ENCODE measurements at regions not wholly inside any gene's neighbourhood (a gene's known extent, or its start where the extent isn't known, plus 50 kb on each side); places are given as distances from the start of the nearest gene placed in this dataset.

GRCh38 chrX:8232406-8232805, 61.3 kb upstream of the VCX2 start:
- no peak for DNase-seq
- intact Hi-C loops (cut with DNase I, micrococcal nuclease), result no loop called here

GRCh38 chrX:8233091-8233490, 62.0 kb upstream of the VCX2 start:
- no peak for DNase-seq
- ATAC-seq, result no peak
- intact Hi-C loops (cut with DNase I, micrococcal nuclease), result no loop called here

More at GRCh38 chrX:8232406-8232805, 61.3 kb upstream of the VCX2 start:
- no peak for ATAC-seq

DNA sequence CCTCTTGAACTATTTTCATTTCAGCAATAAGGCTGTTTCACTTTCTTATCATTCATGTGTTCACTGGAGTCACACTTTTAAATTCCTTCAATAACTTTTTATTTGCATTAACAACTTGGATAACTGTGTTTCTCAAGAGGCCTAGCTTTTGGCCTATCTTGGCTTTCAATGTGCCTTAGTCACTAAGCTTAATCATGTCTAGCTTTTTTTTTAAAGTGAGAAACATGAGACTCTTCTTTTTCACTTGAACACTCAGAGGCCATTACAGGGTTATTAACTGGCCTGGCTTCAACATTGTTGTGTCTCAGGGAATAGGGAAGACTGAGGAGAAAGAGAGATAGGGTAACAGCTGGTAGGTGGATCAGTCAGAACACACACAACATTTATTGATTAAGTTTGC, 64.0 kb upstream of the VCX2 start:
- intact Hi-C loops (cut with DNase I, micrococcal nuclease), result no loop called here
- no peak for DNase-seq
- ATAC-seq, result no peak

DNA sequence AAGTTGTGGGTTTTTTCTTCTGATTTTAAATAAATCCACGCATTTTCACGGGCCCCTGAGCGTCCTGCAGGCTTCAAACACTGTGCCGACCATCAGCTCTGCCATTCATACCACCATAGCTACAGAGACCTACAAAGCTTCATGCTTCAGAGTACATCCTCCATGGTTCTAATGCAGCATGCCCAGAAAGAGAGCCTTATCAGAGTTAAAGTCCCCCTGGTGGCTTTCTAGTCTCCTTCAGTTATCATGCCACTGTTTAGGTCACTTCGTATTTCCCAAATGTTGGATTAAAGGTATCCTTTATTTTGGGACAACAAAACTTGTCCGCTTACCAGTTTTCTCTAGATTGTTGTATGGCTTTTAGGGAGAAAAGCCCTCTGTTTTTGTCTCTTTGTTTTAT, 66.7 kb upstream of the VCX2 start:
- ATAC-seq, result no peak
- intact Hi-C loops (cut with DNase I, micrococcal nuclease), result no loop called here
- no peak for DNase-seq

GRCh38 chrX:8242431-8243020, 71.5 kb upstream of the VCX2 start:
- intact Hi-C loops (cut with DNase I, micrococcal nuclease), result no loop called here
- DNase-seq, result no peak
- no peak for ATAC-seq

DNA sequence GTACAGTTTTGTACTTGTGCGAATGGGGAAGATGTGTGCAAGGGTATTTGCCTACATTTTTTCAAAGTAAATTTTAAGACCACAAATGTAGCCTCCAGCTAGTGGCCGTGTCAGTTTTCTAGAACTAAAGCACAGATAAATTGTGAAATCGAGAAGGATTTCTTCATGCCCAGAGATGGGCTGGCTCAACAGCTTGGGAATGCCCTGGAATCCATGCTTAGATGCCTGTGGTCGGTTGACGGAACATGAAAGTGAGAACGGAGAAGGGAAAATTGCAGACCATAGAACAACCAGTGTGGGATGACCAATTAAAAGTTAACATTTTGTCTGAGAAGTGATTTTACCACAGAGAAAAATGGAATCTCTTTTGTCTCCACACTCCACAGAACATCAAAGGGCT, 73.2 kb upstream of the VCX2 start:
- intact Hi-C loops (cut with DNase I, micrococcal nuclease), result no loop called here
- ATAC-seq (no peak), DNase-seq (no peak)

DNA sequence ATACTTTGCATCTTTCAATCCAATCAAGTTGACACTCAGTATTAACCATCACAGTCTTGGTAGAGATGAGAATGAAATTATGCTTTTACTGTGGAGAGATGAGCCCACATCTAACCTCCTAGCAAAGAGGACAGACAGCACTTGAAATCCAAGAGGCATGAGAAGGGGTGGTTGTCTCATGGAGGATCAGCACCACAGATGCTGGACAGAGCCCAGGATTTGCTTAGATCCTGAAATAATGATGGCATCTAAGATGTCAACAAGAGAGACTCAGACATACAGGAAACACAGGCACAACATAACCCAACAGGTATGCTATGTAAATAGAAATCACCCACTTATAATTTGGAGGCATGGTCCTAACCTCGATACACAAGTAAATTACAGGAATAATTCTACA, 74.3 kb upstream of the VCX2 start:
- DNase-seq, result no peak
- no peak for ATAC-seq
- intact Hi-C loops (cut with DNase I, micrococcal nuclease), result no loop called here

DNA sequence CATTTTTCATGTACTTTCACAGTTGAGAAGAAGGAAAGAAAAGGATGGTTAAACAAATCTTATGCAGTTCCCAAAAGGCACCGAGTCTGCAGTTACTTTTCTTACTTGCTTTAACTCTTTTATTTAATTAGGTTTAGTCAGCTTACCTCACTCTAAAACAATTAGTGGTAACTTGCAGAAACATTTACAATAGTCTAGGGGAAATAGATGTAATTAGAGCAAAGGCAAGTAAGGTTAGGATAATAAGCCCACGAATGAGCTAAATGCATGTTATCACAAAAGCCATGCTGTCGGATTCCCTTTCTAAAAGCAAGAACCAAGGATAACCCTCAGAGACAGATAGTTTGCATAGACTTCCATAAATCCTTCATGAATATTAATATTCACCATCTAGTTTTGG, 82.0 kb upstream of the VCX2 start:
- ATAC-seq (no peak), DNase-seq (no peak)
- intact Hi-C loops (cut with DNase I, micrococcal nuclease), result no loop called here

DNA sequence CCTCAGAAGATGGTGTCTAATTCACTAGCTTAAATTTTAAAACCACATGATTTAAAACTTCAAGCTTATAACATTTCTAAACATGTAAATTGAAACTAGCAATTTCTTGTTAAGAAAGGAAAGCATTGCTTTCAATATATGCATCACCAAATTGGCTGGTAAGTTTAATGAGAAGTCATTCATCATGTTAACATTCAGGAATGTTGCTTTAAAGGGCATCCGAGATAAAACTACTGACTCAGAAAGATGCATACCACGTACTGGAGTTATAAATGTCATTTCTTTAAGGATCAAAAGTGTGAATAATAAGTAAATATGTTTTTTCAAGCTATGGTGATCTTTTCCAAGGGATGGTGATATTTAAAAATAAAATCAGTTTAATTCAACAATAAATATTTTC, 83.3 kb upstream of the VCX2 start:
- ATAC-seq (no peak), DNase-seq (no peak)
- intact Hi-C loops (cut with DNase I, micrococcal nuclease), result no loop called here

DNA sequence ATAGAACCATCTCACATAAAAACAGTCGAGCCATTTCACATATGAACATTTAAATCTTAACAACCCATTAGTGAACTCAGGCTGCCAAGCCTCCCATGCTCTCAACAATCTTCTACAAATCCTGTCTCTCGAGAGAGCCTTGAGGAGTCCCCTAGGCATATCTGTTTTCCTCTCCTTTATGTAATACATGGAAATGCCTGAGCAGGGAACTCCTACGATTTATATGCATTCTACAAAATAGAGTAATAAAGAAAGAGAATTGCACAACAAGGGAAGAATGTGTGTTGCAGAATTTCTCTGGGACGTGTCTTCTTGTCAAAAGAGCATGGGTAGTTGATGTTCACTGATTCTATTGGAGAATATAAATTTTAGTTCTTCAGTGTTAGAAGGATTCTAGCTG, 101.8 kb upstream of the VCX2 start:
- ATAC-seq (no peak), DNase-seq (no peak)
- intact Hi-C loops (cut with DNase I, micrococcal nuclease), result no loop called here

DNA sequence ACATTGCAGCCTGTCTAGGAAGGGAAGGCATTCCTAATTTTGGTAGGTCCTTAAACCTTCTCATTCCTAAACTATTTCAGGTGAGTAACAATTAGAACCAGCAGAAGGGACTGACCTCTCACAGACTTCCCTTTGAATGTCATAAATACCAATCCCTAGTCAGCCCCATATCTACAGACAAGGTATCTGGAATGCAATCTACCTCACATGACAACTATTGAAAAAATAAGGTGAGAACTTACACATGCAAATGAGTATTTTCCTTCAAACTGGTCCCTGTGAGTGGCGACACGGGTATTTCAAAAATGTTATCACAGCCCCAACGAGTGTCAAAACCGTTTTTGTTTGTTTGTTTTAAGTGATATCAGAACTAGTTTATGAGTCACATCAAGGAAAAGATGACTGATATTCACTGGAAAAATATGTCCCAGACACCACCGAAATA, 102.4 kb upstream of the VCX2 start:
- intact Hi-C loops (cut with DNase I, micrococcal nuclease), result no loop called here
- ATAC-seq (no peak), DNase-seq (no peak)

DNA sequence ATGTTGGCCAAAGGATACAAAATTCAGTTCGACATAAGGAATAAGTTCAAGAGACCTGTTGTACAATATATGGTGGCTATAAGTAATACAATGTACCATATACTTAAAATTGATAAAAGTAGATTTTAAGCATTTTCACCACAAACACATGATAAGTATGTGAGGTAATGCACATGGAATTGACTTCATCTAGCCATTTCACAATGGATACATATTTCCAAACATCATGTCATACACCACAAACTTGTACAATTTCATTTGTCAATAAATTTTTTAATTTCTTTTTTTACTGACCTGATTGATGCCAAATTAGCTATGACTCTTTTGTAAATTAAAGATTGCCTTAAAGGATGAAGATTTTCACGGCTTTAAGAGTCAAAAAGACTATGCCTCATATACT, 103.1 kb upstream of the VCX2 start:
- intact Hi-C loops (cut with DNase I, micrococcal nuclease), result no loop called here
- no peak for ATAC-seq
- no peak for DNase-seq

GRCh38 chrX:8278557-8278956, 107.5 kb upstream of the VCX2 start:
- ATAC-seq (no peak), DNase-seq (no peak)
- intact Hi-C loops (cut with DNase I, micrococcal nuclease), result no loop called here

GRCh38 chrX:8279323-8279722, 108.3 kb upstream of the VCX2 start:
- intact Hi-C loops (cut with DNase I, micrococcal nuclease), result no loop called here
- DNase-seq, result no peak
- no peak for ATAC-seq

DNA sequence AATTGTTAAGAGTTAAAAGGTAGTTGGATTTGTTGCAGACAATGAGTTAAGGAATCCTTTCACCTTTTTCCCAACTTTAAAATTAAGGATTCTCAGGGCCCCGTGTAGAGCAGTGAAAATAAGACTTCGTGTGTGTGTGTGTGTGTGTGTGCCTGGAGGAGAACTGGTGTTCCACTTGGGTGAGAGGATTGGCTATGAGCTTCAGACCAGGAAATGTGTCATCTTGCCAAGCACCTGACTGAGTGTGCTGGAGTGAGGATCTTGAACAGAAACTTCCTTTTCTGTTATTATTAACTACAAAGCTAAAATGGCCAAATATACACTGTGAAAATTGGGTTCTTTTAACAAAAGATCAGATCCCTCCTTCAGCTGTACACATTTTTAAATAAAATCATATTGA, 113.1 kb upstream of the VCX2 start:
- DNase-seq (no peak), ATAC-seq (no peak)
- intact Hi-C loops (cut with DNase I, micrococcal nuclease), result no loop called here

GRCh38 chrX:8288590-8288989, 117.5 kb upstream of the VCX2 start:
- DNase-seq (no peak), ATAC-seq (no peak)
- intact Hi-C loops (cut with DNase I, micrococcal nuclease), result no loop called here

GRCh38 chrX:8289523-8289922, 118.5 kb upstream of the VCX2 start:
- intact Hi-C loops (cut with DNase I, micrococcal nuclease), result no loop called here
- ATAC-seq (no peak), DNase-seq (no peak)

GRCh38 chrX:8297766-8298165, 126.7 kb upstream of the VCX2 start:
- intact Hi-C loops (cut with DNase I, micrococcal nuclease), result no loop called here
- no peak for DNase-seq
- no peak for ATAC-seq

DNA sequence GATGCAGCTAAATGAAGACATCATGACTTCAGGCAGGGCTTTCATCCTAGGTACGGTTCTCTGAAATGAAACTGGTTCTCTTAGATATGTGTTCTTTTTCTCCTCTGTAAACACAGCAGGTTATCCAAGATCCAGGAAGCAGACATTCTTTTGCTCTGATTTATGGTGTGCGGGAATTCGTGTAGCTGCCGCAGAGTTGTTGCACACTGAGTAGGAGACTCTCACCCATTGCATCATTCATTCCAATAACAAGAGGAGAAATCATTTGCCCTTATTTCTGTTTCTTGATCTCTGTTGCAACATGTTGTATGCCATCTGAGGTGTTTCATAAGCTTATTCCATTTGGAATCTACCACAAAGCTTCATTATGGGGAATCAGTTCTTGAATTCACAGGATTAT, 133.6 kb upstream of the VCX2 start:
- intact Hi-C loops (cut with DNase I, micrococcal nuclease), result no loop called here
- no peak for ATAC-seq
- no peak for DNase-seq

DNA sequence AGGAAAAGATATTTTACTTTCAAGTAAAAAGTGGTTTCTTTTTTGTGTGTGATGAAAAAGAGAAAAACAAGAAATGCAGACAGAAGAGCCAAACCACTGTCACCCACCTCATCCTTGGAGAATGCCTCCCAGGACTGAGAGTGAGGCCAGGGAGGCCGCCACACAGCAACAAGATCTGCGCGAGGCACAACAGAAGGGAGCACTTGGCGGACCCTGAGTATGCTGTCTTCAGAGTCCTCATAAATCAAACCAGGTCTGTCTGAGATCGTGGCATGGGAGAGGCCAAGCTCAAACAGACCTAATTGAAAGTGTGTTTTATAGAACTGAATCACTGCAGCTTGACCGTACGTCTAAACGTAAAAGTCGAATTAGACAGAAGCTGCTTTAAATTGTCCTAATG, 134.3 kb upstream of the VCX2 start:
- intact Hi-C loops (cut with DNase I, micrococcal nuclease), result no loop called here
- DNase-seq (no peak), ATAC-seq (no peak)

DNA sequence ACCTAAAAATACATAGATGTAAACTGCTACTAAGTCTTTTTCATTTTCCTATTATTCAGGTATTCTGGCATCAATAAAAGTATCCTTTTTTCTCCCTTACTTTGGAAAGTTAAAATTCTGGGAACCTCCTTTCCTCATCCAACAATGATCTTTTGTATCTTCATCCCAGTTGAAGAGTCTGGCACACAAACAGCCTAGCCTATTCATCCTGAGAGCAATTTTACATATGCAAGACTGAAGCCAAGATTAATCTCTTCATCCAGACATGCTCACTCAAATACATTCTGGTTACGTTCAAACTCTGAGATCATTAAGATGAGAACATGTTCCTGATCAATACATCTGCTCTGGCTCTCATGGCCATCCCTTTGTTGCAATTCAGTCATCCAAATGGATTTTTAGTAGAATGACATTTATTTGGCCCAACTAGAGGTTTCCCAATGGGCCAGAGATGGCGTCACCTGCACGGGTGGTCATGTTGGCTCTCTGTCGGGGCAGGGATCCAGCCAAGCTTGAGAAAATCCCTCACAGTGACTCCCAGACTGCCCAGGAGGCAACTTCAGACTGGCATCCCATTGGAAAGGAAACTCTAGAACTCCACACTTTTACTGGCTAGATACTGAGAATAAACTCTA, 135.3 kb upstream of the VCX2 start:
- no peak for DNase-seq
- intact Hi-C loops (cut with DNase I, micrococcal nuclease), result no loop called here
- no peak for ATAC-seq
